HFF-Myc (cell line): ENCODE measurements at regions not wholly inside any gene's neighbourhood (a gene's known extent, or its start where the extent isn't known, plus 50 kb on each side); places are given as distances from the start of the nearest gene placed in this dataset.
"Not testable (repeated sequence)": the region's sequence is repeated elsewhere in the genome, so short reads cannot be mapped to it uniquely, and the experiment has no call there.

Experiments used
- DNase-seq: peaks from one replicate; pipeline ENCODE4 v3.0.0-alpha.2; 2011; ENCODE audit warnings: low read depth; ENCODE audit errors: extremely low read depth
- H3K4me3 ChIP-seq: replicated peaks from 2 replicates; pipeline ENCODE4 v1.5.1; 2011; ENCODE audit warnings: low read depth, mild to moderate bottlenecking, control low read depth, low read length
- TF ChIP-seq, protein P1 (sequence below): IDR thresholded peaks from 2 replicates; pipeline ENCODE4 v1.5.1; 2012; ENCODE audit warnings: mild to moderate bottlenecking, low read depth, low read length, control low read depth; ENCODE audit errors: missing control alignments

- TF ChIP-seq, protein P1, sequence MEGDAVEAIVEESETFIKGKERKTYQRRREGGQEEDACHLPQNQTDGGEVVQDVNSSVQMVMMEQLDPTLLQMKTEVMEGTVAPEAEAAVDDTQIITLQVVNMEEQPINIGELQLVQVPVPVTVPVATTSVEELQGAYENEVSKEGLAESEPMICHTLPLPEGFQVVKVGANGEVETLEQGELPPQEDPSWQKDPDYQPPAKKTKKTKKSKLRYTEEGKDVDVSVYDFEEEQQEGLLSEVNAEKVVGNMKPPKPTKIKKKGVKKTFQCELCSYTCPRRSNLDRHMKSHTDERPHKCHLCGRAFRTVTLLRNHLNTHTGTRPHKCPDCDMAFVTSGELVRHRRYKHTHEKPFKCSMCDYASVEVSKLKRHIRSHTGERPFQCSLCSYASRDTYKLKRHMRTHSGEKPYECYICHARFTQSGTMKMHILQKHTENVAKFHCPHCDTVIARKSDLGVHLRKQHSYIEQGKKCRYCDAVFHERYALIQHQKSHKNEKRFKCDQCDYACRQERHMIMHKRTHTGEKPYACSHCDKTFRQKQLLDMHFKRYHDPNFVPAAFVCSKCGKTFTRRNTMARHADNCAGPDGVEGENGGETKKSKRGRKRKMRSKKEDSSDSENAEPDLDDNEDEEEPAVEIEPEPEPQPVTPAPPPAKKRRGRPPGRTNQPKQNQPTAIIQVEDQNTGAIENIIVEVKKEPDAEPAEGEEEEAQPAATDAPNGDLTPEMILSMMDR: no peak
- DNase-seq: no peak
- H3K4me3 ChIP-seq: no peak overlapping the region
Observed at GRCh38 chr2:195548198-195548940, 108.7 kb upstream of the SLC39A10 start.

- H3K4me3 ChIP-seq, DNase-seq: not testable (repeated sequence)
Observed at GRCh38 chr2:195547268-195547840, 109.7 kb upstream of the SLC39A10 start.

- no peak overlapping the region for H3K4me3 ChIP-seq
- TF ChIP-seq, protein P1: no peak
- DNase-seq: no peak
Observed at GRCh38 chr2:195545811-195546210, 111.2 kb upstream of the SLC39A10 start.

DNA sequence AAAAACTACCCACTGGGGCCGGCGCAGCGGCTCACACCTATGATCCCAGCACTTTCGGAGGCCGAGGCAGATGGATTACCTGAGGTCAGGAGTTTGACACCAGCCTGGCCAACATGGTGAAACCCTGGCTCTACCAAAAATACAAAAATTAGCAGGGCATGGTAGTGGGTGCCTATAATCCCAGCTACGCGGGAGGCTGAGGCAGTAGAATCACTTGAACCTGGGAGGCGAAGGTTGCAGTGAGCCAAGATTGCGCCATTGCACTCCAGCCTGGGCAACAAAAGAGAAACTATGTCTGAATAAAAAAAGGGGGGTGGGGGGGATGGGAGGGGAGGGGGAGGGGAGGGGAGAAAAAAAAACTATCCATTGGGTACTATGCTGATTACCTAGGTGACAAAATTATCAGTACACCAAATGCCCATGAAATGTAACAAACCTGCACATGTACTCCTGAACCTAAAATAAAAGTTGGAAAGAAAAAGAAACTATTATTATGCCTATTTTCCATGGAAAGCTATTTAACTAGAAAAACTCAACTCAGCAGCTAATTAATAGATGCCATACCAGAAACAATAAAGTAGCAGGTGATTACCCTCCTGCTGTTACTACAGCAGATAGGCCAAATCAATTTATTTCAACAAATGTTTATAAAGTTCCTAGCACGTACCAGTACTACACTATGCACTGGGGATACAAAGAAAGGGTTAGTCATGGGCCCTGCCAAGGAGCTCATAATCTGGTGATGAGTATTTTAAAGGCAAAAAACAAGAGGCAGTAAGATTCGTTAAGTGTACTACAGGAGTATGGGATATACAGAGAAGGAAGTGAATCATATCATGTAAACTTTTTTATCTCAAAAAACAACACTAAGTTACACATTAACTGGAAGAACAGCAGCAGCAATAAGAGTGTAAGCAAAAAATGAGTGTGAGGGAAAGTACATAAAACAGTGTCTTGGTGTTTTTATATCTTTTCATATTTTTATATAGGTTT is 112.8 kb upstream of the SLC39A10 start:
- no peak for DNase-seq
- H3K4me3 ChIP-seq: no peak overlapping the region
- TF ChIP-seq, protein P1: no peak

GRCh38 chr2:195543063-195543462 is 114.0 kb upstream of the SLC39A10 start:
- no peak overlapping the region for H3K4me3 ChIP-seq
- TF ChIP-seq, protein P1: no peak
- DNase-seq: no peak

DNA sequence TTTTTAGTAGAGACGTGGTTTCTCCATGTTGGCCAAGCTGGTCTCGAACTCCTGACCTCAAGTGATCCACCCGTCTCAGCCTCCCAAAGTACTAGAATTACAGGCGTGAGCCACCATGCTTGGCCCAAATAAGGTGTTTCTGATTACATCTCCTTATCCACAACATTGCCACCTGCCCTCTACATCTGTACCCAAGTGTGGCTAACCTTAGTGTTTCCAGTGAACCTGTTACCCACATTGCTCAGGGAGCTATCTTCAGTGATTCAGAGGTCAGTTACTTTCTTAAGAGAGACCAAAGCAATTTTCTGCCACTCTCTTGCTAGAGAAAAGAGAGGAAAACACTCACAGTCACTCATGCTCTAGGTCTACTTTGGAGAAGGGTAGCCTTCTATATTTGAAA is 115.0 kb upstream of the SLC39A10 start:
- no peak overlapping the region for H3K4me3 ChIP-seq
- DNase-seq: no peak
- TF ChIP-seq, protein P1: no peak

- TF ChIP-seq, protein P1: no peak
- no peak for DNase-seq
Observed at GRCh38 chr2:195538937-195539336, 118.1 kb upstream of the SLC39A10 start.

More at GRCh38 chr2:195538937-195539336, 118.1 kb upstream of the SLC39A10 start:
- H3K4me3 ChIP-seq: no peak overlapping the region
